OCI-LY7 (cell line): ENCODE measurements at regions not wholly inside any gene's neighbourhood (a gene's known extent, or its start where the extent isn't known, plus 50 kb on each side); places are given as distances from the start of the nearest gene placed in this dataset.

Experiments used
- BruUV-seq: library from RNA; stranded (reverse); fragments of 400-500 nt; replicated peaks from 2 replicates; lab custom pipeline; 2021; lab: Mats Ljungman, UMichigan
- CTCF ChIA-PET: fragments of 300-600 bp; sonication (Branson Sonifier 250); formaldehyde crosslinking; loops from one replicate; lab custom pipeline; 2022; ENCODE audit warnings: antibody characterized with exemption; ENCODE audit not compliant: unreplicated experiment; lab: Charles Lee
- POLR2A ChIA-PET: fragments of 300-600 bp; sonication (Branson Sonifier 250); formaldehyde crosslinking; loops from one replicate; lab custom pipeline; 2022; ENCODE audit warnings: antibody characterized with exemption; lab: Charles Lee
- DNase-seq: peaks from one replicate; pipeline ENCODE4 v3.0.0-alpha.2; 2015; ENCODE audit warnings: low spot score
- H2AFZ ChIP-seq: fragments of 200-600 bp; sonication (generic), shearing (Covaris generic); 2 replicates; pipeline ENCODE4 v1.6.1; 2014; ENCODE audit warnings: mild to moderate bottlenecking, antibody characterized with exemption, low read length, moderate library complexity
- H3K27ac ChIP-seq: fragments of 200-600 bp; sonication (generic); 2 replicates; pipeline ENCODE4 v1.5.1; 2014; ENCODE audit warnings: mixed run types, low read depth, mild to moderate bottlenecking, moderate library complexity, low read length, inconsistent platforms; ENCODE audit not compliant: poor library complexity, severe bottlenecking
- H3K36me3 ChIP-seq: fragments of 200-600 bp; sonication (generic); 2 replicates; pipeline ENCODE4 v1.6.1; 2014; ENCODE audit warnings: mild to moderate bottlenecking, antibody characterized with exemption, low read length, moderate library complexity, mixed read lengths; ENCODE audit not compliant: insufficient read depth
- H3K4me1 ChIP-seq: fragments of 200-600 bp; sonication (generic); 2 replicates; pipeline ENCODE4 v1.5.1; 2014; ENCODE audit warnings: mild to moderate bottlenecking, low read length; ENCODE audit not compliant: insufficient read depth, poor library complexity, severe bottlenecking
- H3K4me2 ChIP-seq: fragments of 200-600 bp; sonication (generic); 2 replicates; pipeline ENCODE4 v1.6.1; 2014; ENCODE audit warnings: mild to moderate bottlenecking, low read length
- H3K4me3 ChIP-seq: fragments of 200-600 bp; sonication (generic); 2 replicates; pipeline ENCODE4 v1.5.1; 2014; ENCODE audit warnings: mild to moderate bottlenecking, low read depth, low read length; ENCODE audit not compliant: poor library complexity, severe bottlenecking
- H3K79me2 ChIP-seq: fragments of 200-600 bp; sonication (generic); 2 replicates; pipeline ENCODE4 v1.6.1; 2016; ENCODE audit warnings: low read depth, mild to moderate bottlenecking, low read length, moderate library complexity, mixed read lengths; ENCODE audit not compliant: insufficient read depth
- H3K9me2 ChIP-seq: fragments of 200-600 bp; sonication (generic); 2 replicates; pipeline ENCODE4 v1.6.1; 2016; ENCODE audit warnings: mild to moderate bottlenecking, low read length, mixed read lengths; ENCODE audit not compliant: insufficient read depth
- H3K9me3 ChIP-seq: fragments of 200-600 bp; sonication (generic); 2 replicates; pipeline ENCODE4 v1.6.1; 2014; ENCODE audit warnings: mild to moderate bottlenecking, mixed run types, low read length, mixed read lengths
- H4K20me1 ChIP-seq: fragments of 200-600 bp; sonication (generic); 2 replicates; pipeline ENCODE4 v1.6.1; 2014; ENCODE audit warnings: mild to moderate bottlenecking, antibody characterized with exemption, low read length, moderate library complexity, mixed read lengths; ENCODE audit not compliant: insufficient read depth
- EZH2phosphoT487 ChIP-seq: fragments of 200-600 bp; sonication (generic); IDR thresholded peaks from 2 replicates; pipeline ENCODE4 v1.6.1; 2018; ENCODE audit warnings: low read depth, borderline replicate concordance, mild to moderate bottlenecking, mixed run types, antibody characterized with exemption, low read length, moderate library complexity, mixed read lengths
- intact Hi-C: fragments of 100-400 bp; cut with micrococcal nuclease; formaldehyde crosslinking; loops from one replicate; pipeline ENCODE4 v1.10.0; 2022; ENCODE audit not compliant: unreplicated experiment
- TF ChIP-seq, protein P1 (sequence below): fragments of 200-600 bp; sonication (generic); conservative IDR thresholded peaks from 2 replicates; pipeline ENCODE4 v1.5.1; 2014; ENCODE audit warnings: mild to moderate bottlenecking, antibody characterized with exemption, low read length, moderate library complexity, mixed read lengths

DNA sequence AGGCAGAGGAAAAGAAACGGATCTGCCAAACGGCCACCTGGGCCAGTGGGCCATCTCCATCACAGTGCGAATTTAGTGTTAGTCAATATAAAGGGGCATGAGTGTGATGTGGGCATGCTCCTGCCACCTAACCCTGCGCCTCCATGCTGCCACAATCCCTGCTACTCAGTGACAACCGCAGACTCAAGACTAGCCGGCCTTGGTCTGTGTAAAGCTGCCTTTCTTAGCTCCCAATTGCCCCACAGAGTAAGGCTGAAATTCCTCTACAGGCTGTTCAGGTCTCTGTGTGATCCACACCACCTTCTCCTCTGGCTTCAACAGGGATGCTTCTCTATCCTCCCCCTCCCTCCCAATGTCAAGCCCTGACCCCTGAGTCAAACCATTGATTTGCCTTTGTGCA, 269.7 kb downstream of the XXYLT1 start:
- no peak overlapping the region for H3K4me3 ChIP-seq
- no peak overlapping the region for H3K27ac ChIP-seq
- H3K9me3 ChIP-seq: no peaks in the 10 kb centered on the region
- H3K4me2 ChIP-seq: no peak overlapping the region
- no peaks in the 10 kb centered on the region for H3K79me2 ChIP-seq
- TF ChIP-seq, protein P1, sequence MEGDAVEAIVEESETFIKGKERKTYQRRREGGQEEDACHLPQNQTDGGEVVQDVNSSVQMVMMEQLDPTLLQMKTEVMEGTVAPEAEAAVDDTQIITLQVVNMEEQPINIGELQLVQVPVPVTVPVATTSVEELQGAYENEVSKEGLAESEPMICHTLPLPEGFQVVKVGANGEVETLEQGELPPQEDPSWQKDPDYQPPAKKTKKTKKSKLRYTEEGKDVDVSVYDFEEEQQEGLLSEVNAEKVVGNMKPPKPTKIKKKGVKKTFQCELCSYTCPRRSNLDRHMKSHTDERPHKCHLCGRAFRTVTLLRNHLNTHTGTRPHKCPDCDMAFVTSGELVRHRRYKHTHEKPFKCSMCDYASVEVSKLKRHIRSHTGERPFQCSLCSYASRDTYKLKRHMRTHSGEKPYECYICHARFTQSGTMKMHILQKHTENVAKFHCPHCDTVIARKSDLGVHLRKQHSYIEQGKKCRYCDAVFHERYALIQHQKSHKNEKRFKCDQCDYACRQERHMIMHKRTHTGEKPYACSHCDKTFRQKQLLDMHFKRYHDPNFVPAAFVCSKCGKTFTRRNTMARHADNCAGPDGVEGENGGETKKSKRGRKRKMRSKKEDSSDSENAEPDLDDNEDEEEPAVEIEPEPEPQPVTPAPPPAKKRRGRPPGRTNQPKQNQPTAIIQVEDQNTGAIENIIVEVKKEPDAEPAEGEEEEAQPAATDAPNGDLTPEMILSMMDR: no peak
- TF ChIP-seq EZH2phosphoT487: no peak
- no peaks in the 10 kb centered on the region for H4K20me1 ChIP-seq
- CTCF ChIA-PET: no interaction called here
- H3K36me3 ChIP-seq: no peaks in the 10 kb centered on the region
- no peak for DNase-seq
- BruUV-seq: no TSS peak
- intact Hi-C loops: loop anchor here (5.0 kb wide), 1 partner anchor 319 kb away; no protein-coding TSS in a partner anchor
- H2AFZ ChIP-seq: no peak overlapping the region
- no peaks in the 10 kb centered on the region for H3K9me2 ChIP-seq
- POLR2A ChIA-PET: interaction anchor here (0.7 kb wide), 1 partner anchor 20 kb away, joined by 3 read pairs; no protein-coding TSS in a partner anchor
- H3K4me1 ChIP-seq: peaks cover 4% of the 10 kb centered on the region

DNA sequence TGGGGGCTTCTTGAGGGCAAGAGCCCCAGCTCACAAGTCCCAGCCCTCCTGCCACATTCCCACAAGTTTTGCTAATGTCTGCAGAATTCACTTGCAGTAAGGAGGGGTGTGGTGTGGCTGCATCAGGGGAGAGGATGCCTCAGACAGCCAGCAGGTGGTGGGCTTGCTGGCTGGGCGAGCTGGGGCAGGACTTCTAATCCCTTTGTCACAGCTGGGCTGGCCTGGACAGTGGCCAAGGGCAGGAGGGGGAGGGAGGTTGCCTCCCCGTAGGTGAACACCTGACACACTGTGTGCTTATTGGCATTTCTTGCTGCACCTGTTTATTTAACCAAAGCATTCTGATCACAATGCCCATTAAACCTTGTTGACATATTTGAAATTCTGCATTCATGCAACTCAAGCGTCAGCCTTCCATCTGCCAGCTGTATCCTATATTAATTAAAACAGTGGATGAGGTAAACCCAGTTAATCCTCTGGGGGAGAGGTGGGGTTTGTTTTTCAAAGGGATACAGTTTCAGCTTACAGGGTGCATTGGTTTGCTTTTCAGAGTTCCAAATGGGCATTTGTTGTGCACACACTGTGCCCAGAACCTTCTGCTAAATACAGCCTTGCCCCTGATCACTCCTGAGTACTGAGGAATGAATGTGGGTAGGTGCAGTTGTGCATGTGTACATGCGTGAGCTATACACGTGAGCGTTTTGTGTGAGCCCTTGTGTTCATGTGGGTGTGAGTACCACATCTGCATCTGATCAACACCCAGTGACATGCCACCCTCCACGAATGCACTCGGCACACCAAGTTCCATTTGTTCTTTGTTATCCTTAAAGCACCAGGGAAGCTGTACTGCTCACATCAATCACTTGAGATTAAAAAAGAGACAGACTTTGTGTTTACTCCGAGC, 268.7 kb downstream of the XXYLT1 start:
- BruUV-seq: no TSS peak

More for the DNA sequence above, 268.7 kb downstream of the XXYLT1 start:
- ChIA-PET CTCF (interaction anchor here (0.7 to 1.0 kb wide), 3 partner anchors 172 to 320 kb away, joined by 3 to 4 read pairs (median 3); no protein-coding TSS in a partner anchor), POLR2A (interaction anchor here (1.0 to 1.4 kb wide), 2 partner anchors 27 to 28 kb away, joined by 3 read pairs; no protein-coding TSS in a partner anchor)
- Histone ChIP-seq H3K79me2 (no peaks in the 10 kb centered on the region), H3K9me3 (no peaks in the 10 kb centered on the region), H3K9me2 (no peaks in the 10 kb centered on the region), H3K4me3 (no peak overlapping the region), H4K20me1 (no peaks in the 10 kb centered on the region), H3K27ac (no peak overlapping the region), H3K36me3 (no peaks in the 10 kb centered on the region), H2AFZ (no peak overlapping the region), H3K4me2 (no peak overlapping the region), H3K4me1 (peaks cover 4% of the 10 kb centered on the region)
- peak; percentile 58 for DNase-seq
- intact Hi-C loops: loop anchor here (1.0 to 5.0 kb wide), 3 partner anchors 104 to 320 kb away; no protein-coding TSS in a partner anchor
- TF ChIP-seq EZH2phosphoT487: no peak
- TF ChIP-seq, protein P1: peak; percentile 80
